Tibial artery (tissue), 4 donors: ENCODE measurements at regions not wholly inside any gene's neighbourhood (a gene's known extent, or its start where the extent isn't known, plus 50 kb on each side); places are given as distances from the start of the nearest gene placed in this dataset.

ENCODE experiments used
- DNase-seq, 2 donors: peaks; one replicate each; pipeline ENCODE4 v3.0.0-alpha.2; 2019
- H3K27ac ChIP-seq, 2 donors: fragments of 200-600 bp; sonication (generic) in 1 of 2; 1 replicate in 1 of 2; 2 replicates in 1 of 2; pipeline ENCODE4 v1.5.1; 2018 to 2019; ENCODE audit warnings: mild to moderate bottlenecking in 1 of 2
- H3K27me3 ChIP-seq, 2 donors: fragments of 200-600 bp; sonication (generic) in 1 of 2; one replicate each; pipeline versions ENCODE4 v1.5.1 to v1.6.0; 2016 to 2019
- H3K36me3 ChIP-seq, 3 donors: fragments of 200-600 bp; sonication (generic) in 2 of 3; one replicate each; pipeline ENCODE4 v1.5.1; 2016 to 2019; ENCODE audit warnings: mild to moderate bottlenecking in 2 of 3
- H3K4me1 ChIP-seq, 4 donors: fragments of 200-600 bp; sonication (generic) in 2 of 4; 1 replicate in 3 of 4; 2 replicates in 1 of 4; pipeline ENCODE4 v1.5.1; 2016 to 2019
- H3K4me3 ChIP-seq, 2 donors: fragments of 200-600 bp; sonication (generic) in 1 of 2; 1 replicate in 1 of 2; 2 replicates in 1 of 2; pipeline ENCODE4 v1.5.1; 2018 to 2019; ENCODE audit warnings: mild to moderate bottlenecking in 2 of 2
- H3K9me3 ChIP-seq, 3 donors: fragments of 200-600 bp; sonication (generic) in 1 of 3; one replicate each; pipeline ENCODE4 v1.5.1; 2016 to 2019
- intact Hi-C: fragments of 100-400 bp; cut with DNase I; formaldehyde crosslinking; loops from one replicate; pipeline ENCODE4 v1.15.0; 2023; ENCODE audit warnings: low total_unique reads
- TF ChIP-seq, protein P1 (sequence below), 2 experiments: fragments of 200-600 bp in 1 of 2; fragments of 450-650 bp in 1 of 2; IDR thresholded peaks; one replicate each; pipeline ENCODE4 v1.5.1; 2017 to 2019; ENCODE audit warnings: antibody characterized with exemption in 2 of 2, mild to moderate bottlenecking in 1 of 2, moderate library complexity in 1 of 2

DNA sequence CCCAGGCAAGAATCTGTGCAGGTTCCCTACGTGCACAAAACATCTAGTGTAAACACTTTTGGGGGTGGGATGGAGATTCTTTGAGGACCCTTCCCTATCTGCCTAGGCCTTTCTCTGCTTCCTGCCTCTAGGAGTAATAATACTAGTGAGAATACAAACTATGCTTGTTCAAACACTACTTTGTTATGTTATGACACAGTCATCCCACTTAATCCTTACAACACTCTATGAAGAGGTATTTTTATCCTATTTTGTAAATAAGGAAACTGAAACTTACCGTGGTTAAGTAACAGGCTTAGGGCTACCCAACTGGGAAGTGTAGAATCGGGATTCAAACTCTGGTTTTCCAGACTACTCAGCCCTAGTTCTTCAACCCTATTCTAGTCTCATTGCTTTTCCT is 96.5 kb downstream of the KCNA5 start:
- Histone ChIP-seq H3K4me1 (peaks cover 0 to 17% (median 9%) of the 10 kb centered on the region in 4 donors), H3K27me3 (no peaks in the 10 kb centered on the region), H3K9me3 (no peaks in the 10 kb centered on the region), H3K36me3 (no peaks in the 10 kb centered on the region), H3K4me3 (no peak overlapping the region), H3K27ac (no peak overlapping the region)
- TF ChIP-seq, protein P1, sequence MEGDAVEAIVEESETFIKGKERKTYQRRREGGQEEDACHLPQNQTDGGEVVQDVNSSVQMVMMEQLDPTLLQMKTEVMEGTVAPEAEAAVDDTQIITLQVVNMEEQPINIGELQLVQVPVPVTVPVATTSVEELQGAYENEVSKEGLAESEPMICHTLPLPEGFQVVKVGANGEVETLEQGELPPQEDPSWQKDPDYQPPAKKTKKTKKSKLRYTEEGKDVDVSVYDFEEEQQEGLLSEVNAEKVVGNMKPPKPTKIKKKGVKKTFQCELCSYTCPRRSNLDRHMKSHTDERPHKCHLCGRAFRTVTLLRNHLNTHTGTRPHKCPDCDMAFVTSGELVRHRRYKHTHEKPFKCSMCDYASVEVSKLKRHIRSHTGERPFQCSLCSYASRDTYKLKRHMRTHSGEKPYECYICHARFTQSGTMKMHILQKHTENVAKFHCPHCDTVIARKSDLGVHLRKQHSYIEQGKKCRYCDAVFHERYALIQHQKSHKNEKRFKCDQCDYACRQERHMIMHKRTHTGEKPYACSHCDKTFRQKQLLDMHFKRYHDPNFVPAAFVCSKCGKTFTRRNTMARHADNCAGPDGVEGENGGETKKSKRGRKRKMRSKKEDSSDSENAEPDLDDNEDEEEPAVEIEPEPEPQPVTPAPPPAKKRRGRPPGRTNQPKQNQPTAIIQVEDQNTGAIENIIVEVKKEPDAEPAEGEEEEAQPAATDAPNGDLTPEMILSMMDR (IDR thresholded peaks at IDR 0.05): no peak
- no peak for DNase-seq
- intact Hi-C loops: no loop called here

DNA sequence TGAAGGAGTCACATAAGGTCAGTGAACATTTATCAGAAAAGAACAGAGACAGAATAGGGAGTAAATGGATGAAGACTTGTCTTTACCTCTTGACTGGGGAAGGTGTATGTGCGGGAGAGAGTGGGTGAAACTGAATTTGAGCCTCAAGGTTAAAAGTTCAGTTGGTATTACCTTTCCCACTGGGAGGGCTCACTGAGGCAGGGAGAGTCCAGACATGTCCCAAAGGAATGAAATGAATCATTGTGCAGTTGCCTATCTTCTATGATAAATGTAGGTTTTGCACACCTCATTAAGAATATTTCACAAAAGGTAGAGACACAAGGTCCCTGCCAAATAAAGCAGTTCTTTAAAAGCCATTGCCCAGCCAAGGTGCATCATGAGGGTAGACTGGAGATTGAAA is 105.2 kb downstream of the KCNA5 start:
- no peaks in the 10 kb centered on the region for H3K36me3 ChIP-seq
- no peak overlapping the region for H3K27ac ChIP-seq
- H3K27me3 ChIP-seq: peaks cover 0 to 4% of the 10 kb centered on the region in 2 donors
- no peaks in the 10 kb centered on the region for H3K4me1 ChIP-seq
- no peak for DNase-seq
- H3K9me3 ChIP-seq: no peaks in the 10 kb centered on the region
- H3K4me3 ChIP-seq: no peak overlapping the region
- TF ChIP-seq, protein P1 (IDR thresholded peaks at IDR 0.05): no peak
- intact Hi-C loops: no loop called here

DNA sequence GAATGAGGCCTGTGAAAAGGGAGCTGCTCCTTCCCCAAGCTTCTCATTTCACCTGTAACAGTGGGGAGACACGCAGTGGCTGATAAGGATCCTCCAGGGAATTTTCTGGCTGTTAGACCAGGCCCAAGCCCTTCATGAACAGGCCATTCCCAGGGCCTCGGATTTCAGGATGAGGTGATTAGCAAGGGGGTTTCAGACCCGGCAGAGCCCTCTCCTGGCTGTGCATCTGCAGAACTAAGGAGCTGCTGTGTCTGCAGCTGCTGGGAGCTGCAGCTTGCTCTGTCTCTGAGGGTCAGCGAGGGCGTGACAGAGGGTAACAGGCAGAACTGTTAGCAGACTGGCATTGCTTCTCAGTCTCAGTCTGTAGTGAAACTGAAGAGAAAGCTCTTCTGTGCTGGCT is 110.4 kb downstream of the KCNA5 start:
- DNase-seq: no peak
- H3K27ac ChIP-seq: no peak overlapping the region
- no peaks in the 10 kb centered on the region for H3K4me1 ChIP-seq
- TF ChIP-seq, protein P1 (IDR thresholded peaks at IDR 0.05): no peak
- no peaks in the 10 kb centered on the region for H3K9me3 ChIP-seq
- H3K4me3 ChIP-seq: no peak overlapping the region
- H3K36me3 ChIP-seq: no peaks in the 10 kb centered on the region
- peaks cover 0 to 15% of the 10 kb centered on the region in 2 donors for H3K27me3 ChIP-seq
- intact Hi-C loops: no loop called here

DNA sequence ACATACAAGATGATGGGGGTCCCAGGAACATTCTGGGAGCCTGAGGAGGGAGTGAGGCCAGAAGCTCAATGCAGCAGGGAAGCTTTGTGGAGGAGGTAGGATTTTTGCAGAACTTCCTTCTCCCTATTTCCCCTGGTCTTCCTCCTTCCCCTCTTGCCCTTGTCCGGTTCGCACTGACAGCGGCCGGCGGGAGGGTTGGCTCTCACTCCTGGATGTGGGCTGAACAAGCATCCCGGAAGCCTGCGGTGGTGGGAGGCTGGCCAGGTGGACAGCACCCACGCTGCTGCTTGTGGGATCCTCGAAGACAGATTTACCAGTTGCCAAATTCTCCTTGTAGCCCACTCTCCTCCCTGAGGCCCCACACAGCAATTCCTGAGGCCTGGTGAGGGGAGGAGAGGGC is 112.2 kb downstream of the KCNA5 start:
- Histone ChIP-seq H3K4me3 (no peak overlapping the region), H3K27me3 (peaks cover 0 to 15% of the 10 kb centered on the region in 2 donors), H3K9me3 (no peaks in the 10 kb centered on the region), H3K36me3 (no peaks in the 10 kb centered on the region), H3K27ac (no peak overlapping the region), H3K4me1 (no peaks in the 10 kb centered on the region)
- DNase-seq: no peak
- TF ChIP-seq, protein P1 (IDR thresholded peaks at IDR 0.05): no peak
- intact Hi-C loops: no loop called here

DNA sequence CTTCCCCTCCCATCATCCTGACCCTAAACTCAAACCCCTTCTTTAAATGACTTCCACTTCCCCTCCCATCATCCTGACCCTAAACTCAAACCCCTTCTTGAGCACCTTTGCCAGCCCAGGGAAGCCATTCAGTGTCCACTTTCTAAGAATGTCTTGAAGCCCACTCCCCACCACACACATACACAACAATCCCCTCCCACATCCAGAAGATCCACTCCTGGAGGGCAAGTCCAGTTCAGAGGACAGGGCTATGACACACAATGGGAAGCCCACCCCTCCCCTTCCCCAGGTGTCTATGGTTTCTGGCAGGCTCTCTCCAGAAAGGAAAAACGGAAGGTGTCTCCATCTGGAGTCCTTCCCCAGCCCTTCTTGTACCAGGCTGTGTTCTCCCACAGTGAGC is 117.1 kb downstream of the KCNA5 start:
- H3K4me1 ChIP-seq: no peaks in the 10 kb centered on the region
- DNase-seq: no peak
- peaks cover 0 to 8% of the 10 kb centered on the region in 2 donors for H3K27me3 ChIP-seq
- no peak overlapping the region for H3K4me3 ChIP-seq
- intact Hi-C loops: no loop called here
- TF ChIP-seq, protein P1 (IDR thresholded peaks at IDR 0.05): no peak
- H3K27ac ChIP-seq: no peak overlapping the region
- H3K9me3 ChIP-seq: no peaks in the 10 kb centered on the region
- H3K36me3 ChIP-seq: no peaks in the 10 kb centered on the region

DNA sequence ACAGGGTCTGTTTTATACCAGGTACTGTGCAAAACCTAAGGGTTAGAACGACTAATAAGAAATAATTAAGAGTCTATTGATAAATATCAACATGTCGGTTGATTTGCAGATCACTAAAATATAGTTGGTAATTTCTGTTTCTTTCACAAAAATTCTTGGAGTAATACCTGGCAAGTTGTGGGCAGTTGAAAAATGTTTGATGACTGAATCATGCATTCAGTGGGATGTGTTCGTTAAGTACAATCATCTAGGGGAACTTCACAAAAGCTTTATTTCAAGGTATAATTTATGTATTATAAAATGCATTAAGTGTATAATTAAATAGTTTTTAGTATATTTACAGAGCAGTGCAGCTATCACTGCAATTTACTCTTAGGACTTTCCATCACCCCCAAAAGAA is 120.0 kb downstream of the KCNA5 start:
- DNase-seq: no peak
- no peak overlapping the region for H3K27ac ChIP-seq
- H3K9me3 ChIP-seq: no peaks in the 10 kb centered on the region
- no peak overlapping the region for H3K4me3 ChIP-seq
- intact Hi-C loops: no loop called here
- H3K36me3 ChIP-seq: no peaks in the 10 kb centered on the region
- no peaks in the 10 kb centered on the region for H3K4me1 ChIP-seq
- H3K27me3 ChIP-seq: no peaks in the 10 kb centered on the region
- TF ChIP-seq, protein P1 (IDR thresholded peaks at IDR 0.05): no peak
